Peyer's patch (tissue), 4 donors: ENCODE measurements at regions not wholly inside any gene's neighbourhood (a gene's known extent, or its start where the extent isn't known, plus 50 kb on each side); places are given as distances from the start of the nearest gene placed in this dataset.

Experiments
- DNase-seq, 3 donors: peaks; one replicate each; pipeline ENCODE4 v3.0.0-alpha.2; 2017 to 2019
- H3K27ac ChIP-seq, 4 donors: fragments of 200-600 bp; sonication (generic); one replicate each; pipeline ENCODE4 v1.5.1; 2016 to 2019
- H3K27me3 ChIP-seq, 2 donors: fragments of 200-600 bp; sonication (generic); one replicate each; pipeline ENCODE4 v1.5.1; 2019
- H3K36me3 ChIP-seq, 3 donors: fragments of 200-600 bp; sonication (generic); one replicate each; pipeline ENCODE4 v1.5.1; 2016 to 2019
- H3K4me1 ChIP-seq, 4 donors: fragments of 200-600 bp; sonication (generic); one replicate each; pipeline ENCODE4 v1.5.1; 2016 to 2019
- H3K4me3 ChIP-seq, 4 donors: fragments of 200-600 bp; sonication (generic); 1 replicate in 3 of 4; 2 replicates in 1 of 4; pipeline ENCODE4 v1.5.1; 2016 to 2019; ENCODE audit warnings: mild to moderate bottlenecking in 1 of 4
- H3K9me3 ChIP-seq, 4 donors: fragments of 200-600 bp; sonication (generic); one replicate each; pipeline ENCODE4 v1.5.1; 2016 to 2019; ENCODE audit warnings: mild to moderate bottlenecking in 1 of 4
- POLR2A ChIP-seq, 2 donors: fragments of 450-650 bp; IDR thresholded peaks; one replicate each; pipeline ENCODE4 v1.5.1; 2017; ENCODE audit warnings: antibody characterized with exemption in 2 of 2, mild to moderate bottlenecking in 2 of 2, moderate library complexity in 2 of 2
- TF ChIP-seq, protein P1 (sequence below), 6 experiments: fragments of 450-650 bp in 4 of 6; fragments of 200-600 bp in 2 of 6; sonication (generic) in 1 of 6; IDR thresholded peaks; one replicate each; pipeline ENCODE4 v1.5.1; 2017 to 2019; ENCODE audit warnings: antibody characterized with exemption in 6 of 6, mild to moderate bottlenecking in 3 of 6, moderate library complexity in 1 of 6

- no peak for TF ChIP-seq POLR2A (IDR thresholded peaks at IDR 0.05)
- TF ChIP-seq, protein P1, sequence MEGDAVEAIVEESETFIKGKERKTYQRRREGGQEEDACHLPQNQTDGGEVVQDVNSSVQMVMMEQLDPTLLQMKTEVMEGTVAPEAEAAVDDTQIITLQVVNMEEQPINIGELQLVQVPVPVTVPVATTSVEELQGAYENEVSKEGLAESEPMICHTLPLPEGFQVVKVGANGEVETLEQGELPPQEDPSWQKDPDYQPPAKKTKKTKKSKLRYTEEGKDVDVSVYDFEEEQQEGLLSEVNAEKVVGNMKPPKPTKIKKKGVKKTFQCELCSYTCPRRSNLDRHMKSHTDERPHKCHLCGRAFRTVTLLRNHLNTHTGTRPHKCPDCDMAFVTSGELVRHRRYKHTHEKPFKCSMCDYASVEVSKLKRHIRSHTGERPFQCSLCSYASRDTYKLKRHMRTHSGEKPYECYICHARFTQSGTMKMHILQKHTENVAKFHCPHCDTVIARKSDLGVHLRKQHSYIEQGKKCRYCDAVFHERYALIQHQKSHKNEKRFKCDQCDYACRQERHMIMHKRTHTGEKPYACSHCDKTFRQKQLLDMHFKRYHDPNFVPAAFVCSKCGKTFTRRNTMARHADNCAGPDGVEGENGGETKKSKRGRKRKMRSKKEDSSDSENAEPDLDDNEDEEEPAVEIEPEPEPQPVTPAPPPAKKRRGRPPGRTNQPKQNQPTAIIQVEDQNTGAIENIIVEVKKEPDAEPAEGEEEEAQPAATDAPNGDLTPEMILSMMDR (IDR thresholded peaks at IDR 0.05): no peak
- Histone ChIP-seq H3K4me3 (no peak overlapping the region), H3K4me1 (no peaks in the 10 kb centered on the region), H3K27ac (no peak overlapping the region), H3K36me3 (no peaks in the 10 kb centered on the region), H3K27me3 (no peaks in the 10 kb centered on the region), H3K9me3 (no peaks in the 10 kb centered on the region)
- peak in 2 of 3 donors; percentile 15 to 21 for DNase-seq
Measured at GRCh38 chr2:236632295-236633218, 62.9 kb downstream of the ACKR3 start.

DNA sequence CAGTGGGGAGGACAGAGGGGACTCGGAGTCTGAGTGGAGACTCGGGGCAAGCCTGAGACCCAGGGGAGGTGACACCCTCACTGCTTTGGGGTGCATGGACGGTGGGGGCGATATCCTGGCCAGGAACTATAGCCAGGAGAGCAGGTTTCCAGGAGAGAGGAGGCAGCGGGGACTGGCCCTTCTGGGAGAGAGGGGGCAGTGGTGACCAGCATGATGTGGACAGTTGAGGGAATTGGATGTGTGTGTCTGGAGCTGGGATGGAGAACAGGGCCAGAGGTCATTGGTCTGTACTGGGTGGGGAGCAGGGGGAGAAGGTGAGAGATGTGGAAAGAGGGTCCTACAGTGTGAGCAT lies 63.6 kb downstream of the ACKR3 start:
- Histone ChIP-seq H3K9me3 (no peaks in the 10 kb centered on the region), H3K4me1 (no peaks in the 10 kb centered on the region), H3K36me3 (no peaks in the 10 kb centered on the region), H3K27me3 (no peaks in the 10 kb centered on the region), H3K27ac (no peak overlapping the region), H3K4me3 (no peak overlapping the region)
- no peak for TF ChIP-seq POLR2A (IDR thresholded peaks at IDR 0.05)
- TF ChIP-seq, protein P1 (IDR thresholded peaks at IDR 0.05): no peak
- peak in 1 of 3 donors; percentile 18 for DNase-seq

GRCh38 chr2:236633775-236634560 lies 64.3 kb downstream of the ACKR3 start:
- no peaks in the 10 kb centered on the region for H3K36me3 ChIP-seq
- peak in 2 of 3 donors; percentile 33 to 39 for DNase-seq
- H3K27ac ChIP-seq: no peak overlapping the region
- H3K9me3 ChIP-seq: no peaks in the 10 kb centered on the region
- H3K4me1 ChIP-seq: no peaks in the 10 kb centered on the region
- H3K27me3 ChIP-seq: no peaks in the 10 kb centered on the region
- no peak for TF ChIP-seq POLR2A (IDR thresholded peaks at IDR 0.05)
- TF ChIP-seq, protein P1 (IDR thresholded peaks at IDR 0.05): no peak
- H3K4me3 ChIP-seq: no peak overlapping the region

DNA sequence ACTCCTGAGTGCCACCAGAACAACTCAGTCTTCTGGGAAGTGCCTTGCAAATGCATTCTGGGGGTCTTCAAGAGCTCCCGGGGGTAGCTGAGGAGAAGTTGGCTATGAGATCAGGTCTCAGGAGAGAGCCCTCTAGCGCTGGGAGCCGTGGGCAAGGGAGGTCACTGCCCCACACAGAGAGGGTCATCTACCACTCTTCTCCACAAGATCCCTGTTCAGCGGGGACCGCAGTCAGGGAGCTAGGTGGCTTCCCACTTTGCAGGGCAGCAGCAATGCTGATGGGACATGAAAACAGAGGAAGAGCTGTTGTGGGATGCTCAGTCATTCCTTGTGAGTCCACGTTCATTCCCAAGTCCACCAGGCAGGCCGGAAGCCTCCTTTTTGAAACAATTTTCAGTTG lies 66.6 kb downstream of the ACKR3 start:
- no peak for TF ChIP-seq POLR2A (IDR thresholded peaks at IDR 0.05)
- TF ChIP-seq, protein P1 (IDR thresholded peaks at IDR 0.05): no peak
- Histone ChIP-seq H3K4me3 (no peak overlapping the region), H3K27me3 (no peaks in the 10 kb centered on the region), H3K36me3 (no peaks in the 10 kb centered on the region), H3K27ac (no peak overlapping the region), H3K9me3 (no peaks in the 10 kb centered on the region), H3K4me1 (no peaks in the 10 kb centered on the region)
- DNase-seq: peak in 1 of 3 donors; percentile 23

- H3K27me3 ChIP-seq: no peaks in the 10 kb centered on the region
- no peaks in the 10 kb centered on the region for H3K36me3 ChIP-seq
- H3K4me3 ChIP-seq: no peak overlapping the region
- H3K9me3 ChIP-seq: no peaks in the 10 kb centered on the region
- no peaks in the 10 kb centered on the region for H3K4me1 ChIP-seq
- H3K27ac ChIP-seq: no peak overlapping the region
- TF ChIP-seq, protein P1 (IDR thresholded peaks at IDR 0.05): no peak
- TF ChIP-seq POLR2A (IDR thresholded peaks at IDR 0.05): no peak
- DNase-seq: peak in 1 of 3 donors; percentile 40
Measured at GRCh38 chr2:236636714-236637470, 67.3 kb downstream of the ACKR3 start.
